Loucy (cell line): ENCODE measurements at regions not wholly inside any gene's neighbourhood (a gene's known extent, or its start where the extent isn't known, plus 50 kb on each side); places are given as distances from the start of the nearest gene placed in this dataset.

Source experiments
- H2AFZ ChIP-seq: fragments of 200-600 bp; sonication (generic); 2 replicates; pipeline ENCODE4 v1.6.0; 2016; ENCODE audit warnings: antibody characterized with exemption, mild to moderate bottlenecking, low read length, moderate library complexity
- H3F3A ChIP-seq: fragments of 200-600 bp; 2 replicates; pipeline ENCODE4 v1.6.0; 2016; ENCODE audit warnings: antibody characterized with exemption, low read depth, mild to moderate bottlenecking
- H3K27me3 ChIP-seq: fragments of 200-600 bp; sonication (generic); 2 replicates; pipeline ENCODE4 v1.6.1; 2014; ENCODE audit warnings: low read length, mild to moderate bottlenecking; ENCODE audit not compliant: insufficient read depth, poor library complexity, severe bottlenecking
- H3K36me3 ChIP-seq: fragments of 200-600 bp; sonication (generic); 2 replicates; pipeline ENCODE4 v1.6.1; 2016; ENCODE audit warnings: low read length; ENCODE audit not compliant: insufficient read depth
- H3K4me1 ChIP-seq: fragments of 200-600 bp; sonication (generic); 2 replicates; pipeline ENCODE4 v1.5.1; 2014; ENCODE audit warnings: low read length, mild to moderate bottlenecking; ENCODE audit not compliant: insufficient read depth, poor library complexity, severe bottlenecking
- H3K4me2 ChIP-seq: fragments of 200-600 bp; sonication (generic); 2 replicates; pipeline ENCODE4 v1.6.0; 2014; ENCODE audit warnings: antibody characterized with exemption, low read length, low read depth, mild to moderate bottlenecking; ENCODE audit not compliant: poor library complexity, severe bottlenecking
- H3K4me3 ChIP-seq: fragments of 200-600 bp; sonication (generic); 2 replicates; pipeline ENCODE4 v1.5.1; 2014; ENCODE audit warnings: low read length, mild to moderate bottlenecking, mixed read lengths; ENCODE audit not compliant: poor library complexity, severe bottlenecking
- H3K79me2 ChIP-seq: fragments of 200-600 bp; sonication (generic); 2 replicates; pipeline ENCODE4 v1.6.1; 2014; ENCODE audit warnings: low read length; ENCODE audit not compliant: insufficient read depth
- H3K9ac ChIP-seq: fragments of 200-600 bp; sonication (generic); 2 replicates; pipeline ENCODE4 v1.6.0; 2014; ENCODE audit warnings: mild to moderate bottlenecking, low read depth, low read length, moderate library complexity; ENCODE audit not compliant: poor library complexity, severe bottlenecking
- H3K9me2 ChIP-seq: fragments of 200-600 bp; sonication (generic); replicated peaks from 2 replicates; pipeline ENCODE4 v1.6.1; 2016; ENCODE audit warnings: low read depth, low read length, mixed read lengths
- H3K9me3 ChIP-seq: fragments of 200-600 bp; sonication (generic); 2 replicates; pipeline ENCODE4 v1.6.1; 2014; ENCODE audit warnings: mild to moderate bottlenecking, antibody characterized with exemption, low read length, low read depth; ENCODE audit not compliant: insufficient read depth
- H4K20me1 ChIP-seq: fragments of 200-600 bp; sonication (generic); 2 replicates; pipeline ENCODE4 v1.6.0; 2014; ENCODE audit warnings: antibody characterized with exemption, low read length, mild to moderate bottlenecking; ENCODE audit not compliant: insufficient read depth, poor library complexity, severe bottlenecking
- CTCF ChIP-seq: fragments of 200-600 bp; sonication (generic); conservative IDR thresholded peaks from 2 replicates; pipeline ENCODE4 v1.5.1; 2014; ENCODE audit warnings: mild to moderate bottlenecking, antibody characterized with exemption, low read length
- EZH2phosphoT487 ChIP-seq: fragments of 200-600 bp; IDR thresholded peaks from 2 replicates; pipeline ENCODE4 v1.6.1; 2018; ENCODE audit warnings: antibody characterized with exemption, mild to moderate bottlenecking, moderate library complexity, borderline replicate concordance

- TF ChIP-seq CTCF (no peak), EZH2phosphoT487 (no peak; the same call in 1 of the 2 replicates)
- H3K4me3 ChIP-seq, result no peak overlapping the region
- no peak overlapping the region for H2AFZ ChIP-seq
- no peaks in the 10 kb centered on the region for H3K27me3 ChIP-seq
- H3K9me3 ChIP-seq, result no peaks in the 10 kb centered on the region
- H3F3A ChIP-seq, result no peaks in the 10 kb centered on the region
- no peak overlapping the region for H3K9ac ChIP-seq
- no peaks in the 10 kb centered on the region for H3K4me1 ChIP-seq
- no peaks in the 10 kb centered on the region for H3K36me3 ChIP-seq
- H3K79me2 ChIP-seq, result no peaks in the 10 kb centered on the region
- no peak overlapping the region for H3K4me2 ChIP-seq
- no peaks in the 10 kb centered on the region for H4K20me1 ChIP-seq
- H3K9me2 ChIP-seq, result no peaks in the 10 kb centered on the region
These were observed 1067.7 kb downstream of the C4orf33 start for GRCh38 chr4:130163701-130164100.

GRCh38 chr4:130165381-130165780 is 1069.4 kb downstream of the C4orf33 start:
- no peak overlapping the region for H3K4me3 ChIP-seq
- no peaks in the 10 kb centered on the region for H3K79me2 ChIP-seq
- no peaks in the 10 kb centered on the region for H4K20me1 ChIP-seq
- H2AFZ ChIP-seq, result no peak overlapping the region
- H3K9ac ChIP-seq, result no peak overlapping the region
- no peak overlapping the region for H3K4me2 ChIP-seq
- no peaks in the 10 kb centered on the region for H3K4me1 ChIP-seq
- no peaks in the 10 kb centered on the region for H3K27me3 ChIP-seq
- no peaks in the 10 kb centered on the region for H3F3A ChIP-seq
- TF ChIP-seq CTCF, result no peak
- TF ChIP-seq EZH2phosphoT487, result no peak
- no peaks in the 10 kb centered on the region for H3K36me3 ChIP-seq
- no peaks in the 10 kb centered on the region for H3K9me3 ChIP-seq
- no peaks in the 10 kb centered on the region for H3K9me2 ChIP-seq

DNA sequence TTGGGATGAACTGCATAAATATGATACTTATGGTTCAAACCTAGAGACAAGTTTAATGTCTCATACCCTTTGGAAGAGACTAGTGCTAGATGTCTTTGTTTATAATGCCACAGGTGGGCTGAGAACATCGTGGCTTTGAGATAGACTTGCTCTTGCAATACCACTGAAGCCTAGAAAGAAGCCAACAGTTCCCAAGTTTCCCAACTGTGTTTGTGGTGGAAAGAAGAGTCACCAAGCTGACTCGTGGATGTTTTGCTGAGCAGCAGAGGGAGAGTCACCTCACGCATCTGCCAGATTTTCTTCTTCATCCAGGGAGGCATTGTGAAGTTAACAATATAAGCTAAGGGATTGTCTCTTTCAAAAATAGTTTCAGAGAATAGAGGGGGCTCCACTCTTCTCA is 1076.2 kb downstream of the C4orf33 start:
- Histone ChIP-seq H3K9me2 (no peaks in the 10 kb centered on the region), H3K9ac (no peak overlapping the region), H2AFZ (no peak overlapping the region), H4K20me1 (no peaks in the 10 kb centered on the region), H3K27me3 (no peaks in the 10 kb centered on the region), H3K36me3 (no peaks in the 10 kb centered on the region), H3K4me2 (no peak overlapping the region), H3K9me3 (no peaks in the 10 kb centered on the region), H3K79me2 (no peaks in the 10 kb centered on the region), H3K4me1 (no peaks in the 10 kb centered on the region), H3K4me3 (no peak overlapping the region), H3F3A (no peaks in the 10 kb centered on the region)
- TF ChIP-seq CTCF (no peak), EZH2phosphoT487 (no peak)
